Esophagus squamous epithelium (tissue), 4 donors: ENCODE measurements at regions not wholly inside any gene's neighbourhood (a gene's known extent, or its start where the extent isn't known, plus 50 kb on each side); places are given as distances from the start of the nearest gene placed in this dataset.

Experiments
- CTCF ChIP-seq, 6 experiments: fragments of 450-650 bp in 4 of 6; fragments of 200-600 bp in 2 of 6; sonication (generic) in 2 of 6; IDR thresholded peaks; one replicate each; pipeline ENCODE4 v1.5.1; 2016 to 2019; ENCODE audit warnings: antibody characterized with exemption in 6 of 6, mild to moderate bottlenecking in 4 of 6, moderate library complexity in 4 of 6
- POLR2A ChIP-seq, 4 donors: fragments of 450-650 bp; IDR thresholded peaks; one replicate each; pipeline ENCODE4 v1.6.1; 2017; ENCODE audit warnings: antibody characterized with exemption in 4 of 4, mild to moderate bottlenecking in 4 of 4, moderate library complexity in 3 of 4

GRCh38 chr4:71188156-71188640 is 150.6 kb upstream of the SLC4A4 start:
- TF ChIP-seq CTCF (IDR thresholded peaks at IDR 0.05), result no peak
- no peak for TF ChIP-seq POLR2A (IDR thresholded peaks at IDR 0.05)
